ENCODE measurements at regions not wholly inside any gene's neighbourhood (a gene's known extent, or its start where the extent isn't known, plus 50 kb on each side); places are given as distances from the start of the nearest gene placed in this dataset.
A peak's percentile ranks its signal among the peaks of the same experiment; 100 is the strongest.

- H3F3A ChIP-seq (ENCODE audit: insufficient read depth, low read depth) = no peaks in the 10 kb centered on the region
- H3K9me2 ChIP-seq (ENCODE audit: insufficient read depth) = no peaks in the 10 kb centered on the region
- no peaks in the 10 kb centered on the region for H3K9me3 ChIP-seq (ENCODE audit: insufficient read depth, low read depth)
- ChIA-PET CTCF (interaction anchor here (0.6 to 0.7 kb wide), 2 partner anchors 54 to 111 kb away, joined by 3 to 4 read pairs; no protein-coding TSS in a partner anchor), POLR2A (ENCODE audit: unreplicated experiment) (no interaction called here)
- no peak overlapping the region for H3K27ac ChIP-seq
- H3K4me1 ChIP-seq (replicated peaks; ENCODE audit: insufficient read depth) = no peaks in the 10 kb centered on the region
- intact Hi-C loops (cut with micrococcal nuclease; ENCODE audit: unreplicated experiment) = no loop called here
- TF ChIP-seq EZH2 (IDR thresholded peaks at IDR 0.05; ENCODE audit: low read depth) (no peak), CTCF (conservative IDR thresholded peaks at IDR 0.05) (no peak)
- peak in 1 of 2 experiments; percentile 32 for DNase-seq
- H2AFZ ChIP-seq = no peak overlapping the region
- no peak overlapping the region for H3K4me2 ChIP-seq
- no peaks in the 10 kb centered on the region for H4K20me1 ChIP-seq (ENCODE audit: insufficient read depth)
- no peak overlapping the region for H3K4me3 ChIP-seq
- no peaks in the 10 kb centered on the region for H3K36me3 ChIP-seq (ENCODE audit: low read depth)
- H3K27me3 ChIP-seq (ENCODE audit: insufficient read depth, low read depth) = no peaks in the 10 kb centered on the region
- BruUV-seq (replicated peaks) = no TSS peak
- H3K79me2 ChIP-seq (ENCODE audit: low read depth) = no peaks in the 10 kb centered on the region
Observed at GRCh38 chr1:114337417-114337816, 173.6 kb downstream of the TRIM33 start.

DNA sequence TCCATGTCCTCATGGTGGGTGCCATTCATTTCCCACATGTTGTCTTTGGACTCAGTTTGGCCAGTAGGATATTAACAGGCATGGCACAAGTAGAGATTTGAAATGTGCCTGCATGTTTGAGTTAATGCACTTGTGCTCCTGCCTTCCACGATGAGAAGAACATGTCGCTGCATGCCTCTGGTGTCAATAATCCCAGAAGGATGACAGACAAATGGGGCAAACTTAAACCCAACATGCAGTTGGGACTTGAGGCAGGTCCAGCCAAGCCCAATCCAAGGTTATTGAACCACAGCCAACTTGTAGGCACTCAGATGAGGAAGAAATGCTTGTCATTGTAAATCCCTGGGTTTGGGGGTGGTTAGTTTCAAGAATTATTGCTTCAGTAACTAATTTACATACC lies 174.6 kb downstream of the TRIM33 start:
- ChIA-PET CTCF (no interaction called here), POLR2A (ENCODE audit: unreplicated experiment) (no interaction called here)
- Histone ChIP-seq H3K4me3 (no peak overlapping the region), H3K79me2 (ENCODE audit: low read depth) (no peaks in the 10 kb centered on the region), H3K9me2 (ENCODE audit: insufficient read depth) (no peaks in the 10 kb centered on the region), H3K9me3 (ENCODE audit: insufficient read depth, low read depth) (no peaks in the 10 kb centered on the region), H3F3A (ENCODE audit: insufficient read depth, low read depth) (no peaks in the 10 kb centered on the region), H4K20me1 (ENCODE audit: insufficient read depth) (no peaks in the 10 kb centered on the region), H3K4me1 (replicated peaks; ENCODE audit: insufficient read depth) (no peaks in the 10 kb centered on the region), H3K27me3 (ENCODE audit: insufficient read depth, low read depth) (no peaks in the 10 kb centered on the region), H3K27ac (no peak overlapping the region), H3K36me3 (ENCODE audit: low read depth) (no peaks in the 10 kb centered on the region), H3K4me2 (no peak overlapping the region), H2AFZ (no peak overlapping the region)
- TF ChIP-seq EZH2 (IDR thresholded peaks at IDR 0.05; ENCODE audit: low read depth) (no peak), CTCF (conservative IDR thresholded peaks at IDR 0.05) (no peak)
- DNase-seq = peak in 1 of 2 experiments; percentile 32
- BruUV-seq (replicated peaks) = no TSS peak
- intact Hi-C loops (cut with micrococcal nuclease; ENCODE audit: unreplicated experiment) = no loop called here

GRCh38 chr1:114335273-114335672 lies 175.7 kb downstream of the TRIM33 start:
- Histone ChIP-seq H3K4me3 (no peak overlapping the region), H2AFZ (no peak overlapping the region), H3F3A (ENCODE audit: insufficient read depth, low read depth) (no peaks in the 10 kb centered on the region), H3K4me1 (replicated peaks; ENCODE audit: insufficient read depth) (no peaks in the 10 kb centered on the region), H3K4me2 (no peak overlapping the region), H3K27me3 (ENCODE audit: insufficient read depth, low read depth) (no peaks in the 10 kb centered on the region), H4K20me1 (ENCODE audit: insufficient read depth) (no peaks in the 10 kb centered on the region), H3K9me2 (ENCODE audit: insufficient read depth) (no peaks in the 10 kb centered on the region), H3K27ac (no peak overlapping the region), H3K9me3 (ENCODE audit: insufficient read depth, low read depth) (no peaks in the 10 kb centered on the region), H3K79me2 (ENCODE audit: low read depth) (no peaks in the 10 kb centered on the region), H3K36me3 (ENCODE audit: low read depth) (no peaks in the 10 kb centered on the region)
- POLR2A ChIA-PET (ENCODE audit: unreplicated experiment) = no interaction called here
- CTCF ChIA-PET = no interaction called here
- BruUV-seq (replicated peaks) = no TSS peak
- intact Hi-C loops (cut with micrococcal nuclease; ENCODE audit: unreplicated experiment) = no loop called here
- no peak for TF ChIP-seq CTCF (conservative IDR thresholded peaks at IDR 0.05)
- no peak for TF ChIP-seq EZH2 (IDR thresholded peaks at IDR 0.05; ENCODE audit: low read depth)
- DNase-seq = peak in 1 of 2 experiments; percentile 31

All from PC-9 (cell line).